ENCODE measurements at regions not wholly inside any gene's neighbourhood (a gene's known extent, or its start where the extent isn't known, plus 50 kb on each side); places are given as distances from the start of the nearest gene placed in this dataset.

- TF ChIP-seq EZH2 (IDR thresholded peaks at IDR 0.05) = no peak
- TF ChIP-seq, protein P1, sequence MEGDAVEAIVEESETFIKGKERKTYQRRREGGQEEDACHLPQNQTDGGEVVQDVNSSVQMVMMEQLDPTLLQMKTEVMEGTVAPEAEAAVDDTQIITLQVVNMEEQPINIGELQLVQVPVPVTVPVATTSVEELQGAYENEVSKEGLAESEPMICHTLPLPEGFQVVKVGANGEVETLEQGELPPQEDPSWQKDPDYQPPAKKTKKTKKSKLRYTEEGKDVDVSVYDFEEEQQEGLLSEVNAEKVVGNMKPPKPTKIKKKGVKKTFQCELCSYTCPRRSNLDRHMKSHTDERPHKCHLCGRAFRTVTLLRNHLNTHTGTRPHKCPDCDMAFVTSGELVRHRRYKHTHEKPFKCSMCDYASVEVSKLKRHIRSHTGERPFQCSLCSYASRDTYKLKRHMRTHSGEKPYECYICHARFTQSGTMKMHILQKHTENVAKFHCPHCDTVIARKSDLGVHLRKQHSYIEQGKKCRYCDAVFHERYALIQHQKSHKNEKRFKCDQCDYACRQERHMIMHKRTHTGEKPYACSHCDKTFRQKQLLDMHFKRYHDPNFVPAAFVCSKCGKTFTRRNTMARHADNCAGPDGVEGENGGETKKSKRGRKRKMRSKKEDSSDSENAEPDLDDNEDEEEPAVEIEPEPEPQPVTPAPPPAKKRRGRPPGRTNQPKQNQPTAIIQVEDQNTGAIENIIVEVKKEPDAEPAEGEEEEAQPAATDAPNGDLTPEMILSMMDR (IDR thresholded peaks at IDR 0.05) = no peak
Measured at GRCh38 chr3:191797271-191797670, 336.3 kb downstream of the PYDC2 start.

Data from neural progenitor cell (in vitro differentiated cells).